HG03469 (cell line): ENCODE measurements at regions not wholly inside any gene's neighbourhood (a gene's known extent, or its start where the extent isn't known, plus 50 kb on each side); places are given as distances from the start of the nearest gene placed in this dataset.
"Not testable (repeated sequence)": the region's sequence is repeated elsewhere in the genome, so short reads cannot be mapped to it uniquely, and the experiment has no call there.

ENCODE experiments used
- ATAC-seq: cut with Tn5 transposase; IDR thresholded peaks from one replicate; pipeline ENCODE4 v1.9.1; 2021; ENCODE audit warnings: mild to moderate bottlenecking, moderate library complexity, moderate number of reproducible peaks; ENCODE audit not compliant: unreplicated experiment

- no peak for ATAC-seq
Observed at GRCh38 chr13:65834897-65835296, 1395.2 kb downstream of the PCDH9 start.

GRCh38 chr13:65830411-65831205, 1399.5 kb downstream of the PCDH9 start:
- ATAC-seq = no peak

- no peak for ATAC-seq
Observed at GRCh38 chr13:65829241-65830008, 1400.7 kb downstream of the PCDH9 start.

GRCh38 chr13:65826657-65827056, 1403.5 kb downstream of the PCDH9 start:
- ATAC-seq = no peak

- ATAC-seq = no peak
Observed at GRCh38 chr13:65825039-65825438, 1405.1 kb downstream of the PCDH9 start.

GRCh38 chr13:65808061-65808460, 1422.1 kb downstream of the PCDH9 start:
- no peak for ATAC-seq

- no peak for ATAC-seq
Observed at GRCh38 chr13:65803530-65804392, 1426.4 kb downstream of the PCDH9 start.

GRCh38 chr13:65789815-65790214, 1440.3 kb downstream of the PCDH9 start:
- no peak for ATAC-seq

- ATAC-seq = no peak
Observed at GRCh38 chr13:65787082-65787481, 1443.1 kb downstream of the PCDH9 start.

GRCh38 chr13:65784088-65784816, 1445.9 kb downstream of the PCDH9 start:
- no peak for ATAC-seq

- ATAC-seq = no peak
Observed at GRCh38 chr13:65783383-65783782, 1446.8 kb downstream of the PCDH9 start.

GRCh38 chr13:65771704-65772313, 1458.3 kb downstream of the PCDH9 start:
- not testable (repeated sequence) for ATAC-seq

- ATAC-seq = no peak
Observed at GRCh38 chr13:65768545-65768944, 1461.6 kb downstream of the PCDH9 start.

- no peak for ATAC-seq
Observed at GRCh38 chr13:65763811-65764210, 1466.3 kb downstream of the PCDH9 start.

- no peak for ATAC-seq
Observed at GRCh38 chr13:65762012-65762411, 1468.1 kb downstream of the PCDH9 start.

- no peak for ATAC-seq
Observed at GRCh38 chr13:65756071-65756671, 1474.0 kb downstream of the PCDH9 start.

GRCh38 chr13:65748227-65748626, 1481.9 kb downstream of the PCDH9 start:
- ATAC-seq = no peak

GRCh38 chr13:65746406-65746921, 1483.7 kb downstream of the PCDH9 start:
- ATAC-seq = no peak

- ATAC-seq = no peak
Observed at GRCh38 chr13:65744836-65745235, 1485.3 kb downstream of the PCDH9 start.
